ENCODE measurements at regions not wholly inside any gene's neighbourhood (a gene's known extent, or its start where the extent isn't known, plus 50 kb on each side); places are given as distances from the start of the nearest gene placed in this dataset.

GRCh38 chr10:125448596-125448995, 234.4 kb downstream of the TEX36 start:
- Mint-ChIP-seq H3K9me3 (no peaks in the 10 kb centered on the region), H3K27ac (no peak overlapping the region), H3K27me3 (ENCODE audit: low read depth in 2 of 2) (peaks cover 14 to 30% of the 10 kb centered on the region in 2 donors), H3K4me1 (no peaks in the 10 kb centered on the region), H3K4me3 (no peak overlapping the region), H3K36me3 (no peaks in the 10 kb centered on the region)
- H3K4me3 ChIP-seq (ENCODE audit: low read length): no peak overlapping the region
- DNase-seq: no peak
- no peaks in the 10 kb centered on the region for H3K27me3 ChIP-seq (ENCODE audit: control insufficient read depth, insufficient read depth, low read length)
- WGBS (ENCODE audit: insufficient coverage): 19% methylated on average over 5 of the region's 5 CpGs
- no peaks in the 10 kb centered on the region for H3K36me3 ChIP-seq (ENCODE audit: control insufficient read depth, insufficient read depth, low read length)
- no peaks in the 10 kb centered on the region for H3K9me3 ChIP-seq (ENCODE audit: control insufficient read depth, insufficient read depth, low read length)
- H3K27ac ChIP-seq (ENCODE audit: low read length): no peak overlapping the region
- no peaks in the 10 kb centered on the region for H3K4me1 ChIP-seq (ENCODE audit: control insufficient read depth, insufficient read depth, low read length)
- no peak for TF ChIP-seq CTCF (IDR thresholded peaks at IDR 0.05)
- intact Hi-C loops (cut with micrococcal nuclease): no loop called here
- no peak for ATAC-seq

- Mint-ChIP-seq H3K4me3 (no peak overlapping the region), H3K4me1 (no peaks in the 10 kb centered on the region), H3K27me3 (ENCODE audit: low read depth in 2 of 2) (peaks cover 6 to 9% of the 10 kb centered on the region in 2 donors), H3K27ac (no peak overlapping the region), H3K36me3 (no peaks in the 10 kb centered on the region), H3K9me3 (no peaks in the 10 kb centered on the region)
- no peaks in the 10 kb centered on the region for H3K27me3 ChIP-seq (ENCODE audit: control insufficient read depth, insufficient read depth, low read length)
- TF ChIP-seq CTCF (IDR thresholded peaks at IDR 0.05): no peak
- DNase-seq: no peak
- no peak for ATAC-seq
- intact Hi-C loops (cut with micrococcal nuclease): no loop called here
- no peak overlapping the region for H3K27ac ChIP-seq (ENCODE audit: low read length)
- H3K4me3 ChIP-seq (ENCODE audit: low read length): no peak overlapping the region
- H3K9me3 ChIP-seq (ENCODE audit: control insufficient read depth, insufficient read depth, low read length): no peaks in the 10 kb centered on the region
- H3K4me1 ChIP-seq (ENCODE audit: control insufficient read depth, insufficient read depth, low read length): no peaks in the 10 kb centered on the region
- WGBS (ENCODE audit: insufficient coverage): 80% methylated on average over 9 of the region's 9 CpGs
- no peaks in the 10 kb centered on the region for H3K36me3 ChIP-seq (ENCODE audit: control insufficient read depth, insufficient read depth, low read length)
These were observed 238.2 kb downstream of the TEX36 start for GRCh38 chr10:125444790-125445189.

DNA sequence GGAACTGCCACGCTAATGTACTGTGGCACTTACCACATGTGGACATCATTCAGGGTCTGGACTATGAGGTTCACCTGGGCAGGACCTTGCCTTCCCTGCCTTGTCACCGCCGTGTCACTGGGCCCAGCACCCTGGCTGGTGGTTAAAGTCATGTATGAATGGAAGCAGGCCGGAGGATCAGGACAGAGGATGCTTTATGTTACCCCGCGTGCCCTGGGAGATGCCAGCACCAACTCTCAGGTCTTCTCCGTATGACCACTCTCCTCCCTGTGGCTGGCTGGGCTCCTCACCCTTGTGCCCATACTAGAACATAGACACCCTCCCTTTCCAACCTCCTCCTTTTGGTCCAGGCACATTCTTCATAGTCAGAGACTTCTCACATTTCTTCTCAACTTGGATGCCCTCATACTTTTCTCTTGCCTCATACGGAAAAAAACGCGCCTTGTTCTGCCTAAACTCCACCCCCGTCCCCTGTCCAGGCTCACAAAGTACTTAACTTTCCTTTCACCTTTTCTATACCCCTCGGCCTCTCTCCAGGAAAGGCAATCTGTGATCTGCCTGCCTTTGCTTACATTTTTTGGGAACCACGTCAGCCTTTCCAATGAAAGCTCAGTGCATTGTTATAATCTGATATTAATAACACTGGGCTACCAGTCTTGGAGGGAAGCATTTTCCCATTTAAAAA, 240.0 kb downstream of the TEX36 start:
- no peak overlapping the region for H3K27ac Mint-ChIP-seq
- 84% methylated on average over 13 of the region's 13 CpGs for WGBS (ENCODE audit: insufficient coverage)
- Histone ChIP-seq H3K27me3 (ENCODE audit: control insufficient read depth, insufficient read depth, low read length) (no peaks in the 10 kb centered on the region), H3K4me1 (ENCODE audit: control insufficient read depth, insufficient read depth, low read length) (no peaks in the 10 kb centered on the region), H3K9me3 (ENCODE audit: control insufficient read depth, insufficient read depth, low read length) (no peaks in the 10 kb centered on the region), H3K4me3 (ENCODE audit: low read length) (no peak overlapping the region), H3K27ac (ENCODE audit: low read length) (no peak overlapping the region), H3K36me3 (ENCODE audit: control insufficient read depth, insufficient read depth, low read length) (no peaks in the 10 kb centered on the region)
- ATAC-seq: no peak
- no peak overlapping the region for H3K4me3 Mint-ChIP-seq
- no peaks in the 10 kb centered on the region for H3K4me1 Mint-ChIP-seq
- intact Hi-C loops (cut with micrococcal nuclease): no loop called here
- DNase-seq: no peak
- peaks cover 6 to 9% of the 10 kb centered on the region in 2 donors for H3K27me3 Mint-ChIP-seq (ENCODE audit: low read depth in 2 of 2)
- no peak for TF ChIP-seq CTCF (IDR thresholded peaks at IDR 0.05)
- H3K36me3 Mint-ChIP-seq: no peaks in the 10 kb centered on the region
- no peaks in the 10 kb centered on the region for H3K9me3 Mint-ChIP-seq

DNA sequence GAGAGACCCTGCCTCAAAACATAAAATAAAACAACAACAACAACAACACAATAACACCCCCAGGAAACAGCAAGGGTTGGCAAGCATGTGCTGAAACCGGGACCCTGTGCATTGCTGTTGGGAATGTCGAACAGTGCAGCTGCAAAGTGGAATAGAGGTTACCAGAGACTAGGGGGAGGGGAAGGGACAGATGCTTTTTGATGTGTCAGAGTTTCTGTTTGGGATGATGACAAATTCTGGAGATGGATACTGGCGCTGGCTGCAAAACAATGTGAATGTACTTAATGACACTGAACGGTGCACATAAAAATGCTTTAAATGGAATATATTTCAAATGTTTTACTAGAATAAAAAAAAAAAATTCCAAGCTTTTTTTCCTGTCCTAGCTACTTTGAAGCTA, 241.8 kb downstream of the TEX36 start:
- no peak overlapping the region for H3K4me3 Mint-ChIP-seq
- 73% methylated on average over 3 of the region's 4 CpGs for WGBS (ENCODE audit: insufficient coverage)

More for the DNA sequence above, 241.8 kb downstream of the TEX36 start:
- Mint-ChIP-seq H3K9me3 (no peaks in the 10 kb centered on the region), H3K27ac (no peak overlapping the region), H3K4me1 (no peaks in the 10 kb centered on the region), H3K27me3 (ENCODE audit: low read depth in 2 of 2) (peaks cover 6 to 12% of the 10 kb centered on the region in 2 donors), H3K36me3 (no peaks in the 10 kb centered on the region)
- Histone ChIP-seq H3K4me3 (ENCODE audit: low read length) (no peak overlapping the region), H3K27me3 (ENCODE audit: control insufficient read depth, insufficient read depth, low read length) (no peaks in the 10 kb centered on the region), H3K9me3 (ENCODE audit: control insufficient read depth, insufficient read depth, low read length) (no peaks in the 10 kb centered on the region), H3K36me3 (ENCODE audit: control insufficient read depth, insufficient read depth, low read length) (no peaks in the 10 kb centered on the region), H3K27ac (ENCODE audit: low read length) (no peak overlapping the region), H3K4me1 (ENCODE audit: control insufficient read depth, insufficient read depth, low read length) (no peaks in the 10 kb centered on the region)
- no peak for DNase-seq
- intact Hi-C loops (cut with micrococcal nuclease): no loop called here
- no peak for TF ChIP-seq CTCF (IDR thresholded peaks at IDR 0.05)
- no peak for ATAC-seq
